K562 (cell line): ENCODE measurements at regions not wholly inside any gene's neighbourhood (a gene's known extent, or its start where the extent isn't known, plus 50 kb on each side); places are given as distances from the start of the nearest gene placed in this dataset.

Experiments used
- ATAC-seq: fragments of 200-7000 bp; cut with Tn5 transposase; 3 replicates; pipeline ENCODE4 v1.9.1; 2020; ENCODE audit warnings: moderate library complexity
- BruUV-seq: library from RNA; stranded (reverse); fragments of 400-500 nt; replicated peaks from 2 replicates; lab custom pipeline; 2021; lab: Mats Ljungman, UMichigan
- CTCF ChIA-PET: fragments of 300-600 bp; formaldehyde crosslinking; extraction: SDS; loops from one replicate; lab custom pipeline; 2021; ENCODE audit warnings: low intra/inter-chr PET ratio; lab: Yijun Ruan, JAX
- POLR2A ChIA-PET: fragments of 300-600, 350-650 bp; sonication (Branson Sonifier 250); formaldehyde crosslinking; extraction: SDS; loops from one replicate; lab custom pipeline; 2021; ENCODE audit warnings: antibody characterized with exemption, inconsistent platforms; lab: Yijun Ruan, JAX
- DNase-seq, 4 experiments: peaks; one replicate each; pipeline versions ENCODE4 v3.0.0 to v3.0.0-alpha.2; 2011 to 2018; ENCODE audit warnings: low spot score in 3 of 4, mixed read lengths in 3 of 4; ENCODE audit errors: extremely low read depth in 1 of 4
- FAIRE-seq: peaks from 2 replicates; lab custom pipeline; 2011; peaks lifted over from hg19 to GRCh38; lab: Jason Lieb, UNC
- H2AFZ ChIP-seq: 2 replicates; pipeline ENCODE4 v1.6.0; 2011; ENCODE audit warnings: low read depth, low read length, control low read depth, inconsistent platforms
- H3K27ac ChIP-seq: fragments of 200-600 bp; 3 replicates; pipeline ENCODE4 v1.8.0; 2011; ENCODE audit warnings: low read depth, mild to moderate bottlenecking, control low read depth, inconsistent platforms, low read length, moderate library complexity, mixed read lengths; ENCODE audit errors: extremely low read depth
- H3K27me3 ChIP-seq, 2 experiments: fragments of 300-600 bp in 1 of 2; 2 replicates in 1 of 2; 3 replicates in 1 of 2; pipeline versions ENCODE4 v1.6.0 to v1.8.0; 2011; ENCODE audit warnings: inconsistent platforms in 2 of 2, low read length in 2 of 2, mild to moderate bottlenecking in 1 of 2, mixed read lengths in 1 of 2, moderate library complexity in 1 of 2; ENCODE audit not compliant: control insufficient read depth in 2 of 2, insufficient read depth in 2 of 2
- H3K36me3 ChIP-seq: fragments of 300-600 bp; 3 replicates; pipeline ENCODE4 v1.8.0; 2011; ENCODE audit warnings: mild to moderate bottlenecking, low read length, inconsistent platforms; ENCODE audit not compliant: control insufficient read depth, insufficient read depth
- H3K4me1 ChIP-seq, 2 experiments: fragments of 200-600 bp in 1 of 2; replicated peaks in 1 of 2; 2 replicates in 1 of 2; 3 replicates in 1 of 2; pipeline versions ENCODE4 v1.5.1 to v1.8.0; 2011; ENCODE audit warnings: inconsistent platforms in 2 of 2, low read length in 2 of 2, mild to moderate bottlenecking in 1 of 2, mixed read lengths in 1 of 2, moderate library complexity in 1 of 2; ENCODE audit not compliant: control insufficient read depth in 2 of 2, insufficient read depth in 2 of 2
- H3K4me2 ChIP-seq: 2 replicates; pipeline ENCODE4 v1.6.1; 2011; ENCODE audit warnings: low read length, control low read depth, inconsistent platforms, mixed read lengths; ENCODE audit not compliant: insufficient read depth
- H3K4me3 ChIP-seq: fragments of 200-600 bp; sonication (generic), shearing (Covaris generic); 2 replicates; pipeline ENCODE4 v1.5.1; 2016; ENCODE audit warnings: control low read depth, inconsistent platforms
- H3K79me2 ChIP-seq: fragments of 200-600 bp; 3 replicates; pipeline ENCODE4 v1.8.0; 2011; ENCODE audit warnings: low read length, inconsistent platforms; ENCODE audit not compliant: control insufficient read depth, insufficient read depth
- H3K9ac ChIP-seq, 2 experiments: 2 replicates each; pipeline versions ENCODE4 v1.6.0 to v1.6.1; 2011; ENCODE audit warnings: low read depth in 2 of 2, low read length in 2 of 2, control low read depth in 1 of 2, inconsistent platforms in 1 of 2, mild to moderate bottlenecking in 1 of 2, mixed read lengths in 1 of 2; ENCODE audit not compliant: insufficient read depth in 1 of 2
- H3K9me1 ChIP-seq: one replicate; pipeline ENCODE4 v1.6.0; 2011; ENCODE audit warnings: inconsistent platforms, mild to moderate bottlenecking, low read length, moderate library complexity; ENCODE audit not compliant: control insufficient read depth, insufficient read depth
- H3K9me3 ChIP-seq: replicated peaks from 2 replicates; pipeline ENCODE4 v1.5.1; 2011; ENCODE audit warnings: low read depth, low read length, inconsistent platforms; ENCODE audit not compliant: control insufficient read depth, insufficient read depth
- H4K20me1 ChIP-seq: replicated peaks from 2 replicates; pipeline ENCODE4 v1.6.1; 2011; ENCODE audit warnings: low read length, inconsistent platforms, mixed read lengths; ENCODE audit not compliant: control insufficient read depth, insufficient read depth
- RBM17 ChIP-seq: fragments of 200-400 bp; formaldehyde crosslinking; IDR thresholded peaks from 2 replicates; pipeline ENCODE4 v1.6.1; 2017; ENCODE audit warnings: low read depth, mild to moderate bottlenecking, low read length, borderline replicate concordance
- ZNF316 ChIP-seq: fragments of 450-650 bp; IDR thresholded peaks from 2 replicates; pipeline ENCODE4 v1.6.1; 2016
- ZNF644 ChIP-seq: fragments of 200-800 bp; sonication (Bioruptor generic); IDR thresholded peaks from 2 replicates; pipeline ENCODE4 v1.6.1; 2016; ENCODE audit warnings: low read depth, missing genetic modification characterization, missing compliant biosample characterization
- WGBS: fragments of 100-300 bp; shearing (Covaris generic); methylation state at CpG from one replicate; pipeline ENCODE4 v1.1.6; 2016; ENCODE audit warnings: low coverage, mixed read lengths; ENCODE audit not compliant: insufficient coverage; ENCODE audit errors: missing lambda C conversion rate; 5-methylcytosine and 5-hydroxymethylcytosine counted together
- in situ Hi-C: fragments of 300-500 bp; cut with MboI; formaldehyde crosslinking; loops from 4 replicates; pipeline ENCODE4 v1.15.0; 2018; ENCODE audit warnings: inconsistent platforms, mixed read lengths
- intact Hi-C: fragments of 100-400 bp; cut with micrococcal nuclease; formaldehyde crosslinking; loops from 2 replicates; pipeline ENCODE4 v1.14.2; 2022
- TF ChIP-seq, protein P1 (sequence below): sonication (generic); formaldehyde crosslinking; IDR thresholded peaks from 2 replicates; pipeline ENCODE4 v1.8.0; 2023; ENCODE audit warnings: mild to moderate bottlenecking, missing genetic modification reagents
- TF ChIP-seq, protein P2 (sequence below): fragments of 250-450 bp; sonication (Bioruptor Pico); IDR thresholded peaks from 2 replicates; pipeline ENCODE4 v1.4.0; 2020; ENCODE audit warnings: mild to moderate bottlenecking, moderate library complexity, borderline replicate concordance

DNA sequence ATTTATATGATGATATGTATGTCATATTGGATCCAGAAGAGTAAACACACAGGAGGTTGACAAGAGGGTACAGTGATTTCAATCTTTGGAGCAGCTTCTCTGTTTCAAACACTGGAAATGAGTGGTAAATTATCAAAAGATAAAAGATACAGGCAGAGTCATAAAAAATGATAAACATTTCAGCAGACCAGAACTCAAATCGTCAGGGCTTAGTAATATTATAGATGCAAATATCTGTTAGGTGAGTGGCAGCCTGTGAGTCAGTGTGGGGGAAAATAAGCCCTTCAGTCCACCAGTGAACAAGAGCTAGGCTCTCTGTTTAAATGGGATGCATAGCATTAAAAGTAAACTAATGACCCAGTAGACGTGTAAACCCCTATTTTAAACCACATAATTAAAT, 1378.1 kb downstream of the EFNA5 start:
- TF ChIP-seq, protein P1, sequence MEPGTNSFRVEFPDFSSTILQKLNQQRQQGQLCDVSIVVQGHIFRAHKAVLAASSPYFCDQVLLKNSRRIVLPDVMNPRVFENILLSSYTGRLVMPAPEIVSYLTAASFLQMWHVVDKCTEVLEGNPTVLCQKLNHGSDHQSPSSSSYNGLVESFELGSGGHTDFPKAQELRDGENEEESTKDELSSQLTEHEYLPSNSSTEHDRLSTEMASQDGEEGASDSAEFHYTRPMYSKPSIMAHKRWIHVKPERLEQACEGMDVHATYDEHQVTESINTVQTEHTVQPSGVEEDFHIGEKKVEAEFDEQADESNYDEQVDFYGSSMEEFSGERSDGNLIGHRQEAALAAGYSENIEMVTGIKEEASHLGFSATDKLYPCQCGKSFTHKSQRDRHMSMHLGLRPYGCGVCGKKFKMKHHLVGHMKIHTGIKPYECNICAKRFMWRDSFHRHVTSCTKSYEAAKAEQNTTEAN (CRISPR knock-in tag): no peak
- TF ChIP-seq ZNF316 (no peak), ZNF644 (no peak), RBM17 (no peak)
- DNase-seq: no peak
- no peaks in the 10 kb centered on the region for H3K27me3 ChIP-seq
- WGBS: 0% methylated on average over 2 of the region's 2 CpGs
- in situ Hi-C loops (no loop called here), intact Hi-C loops (no loop called here)
- no peak overlapping the region for H2AFZ ChIP-seq
- BruUV-seq: no TSS peak
- no peak for FAIRE-seq
- H3K36me3 ChIP-seq: no peaks in the 10 kb centered on the region
- ChIA-PET POLR2A (no interaction called here), CTCF (no interaction called here)
- no peak overlapping the region for H3K4me2 ChIP-seq
- no peaks in the 10 kb centered on the region for H4K20me1 ChIP-seq
- no peaks in the 10 kb centered on the region for H3K9me1 ChIP-seq
- no peak for ATAC-seq
- H3K9me3 ChIP-seq: no peaks in the 10 kb centered on the region; the same call in 1 of the 2 replicates
- H3K27ac ChIP-seq: no peak overlapping the region
- no peak overlapping the region for H3K4me3 ChIP-seq
- no peaks in the 10 kb centered on the region for H3K79me2 ChIP-seq
- no peaks in the 10 kb centered on the region for H3K4me1 ChIP-seq
- H3K9ac ChIP-seq: no peak overlapping the region

DNA sequence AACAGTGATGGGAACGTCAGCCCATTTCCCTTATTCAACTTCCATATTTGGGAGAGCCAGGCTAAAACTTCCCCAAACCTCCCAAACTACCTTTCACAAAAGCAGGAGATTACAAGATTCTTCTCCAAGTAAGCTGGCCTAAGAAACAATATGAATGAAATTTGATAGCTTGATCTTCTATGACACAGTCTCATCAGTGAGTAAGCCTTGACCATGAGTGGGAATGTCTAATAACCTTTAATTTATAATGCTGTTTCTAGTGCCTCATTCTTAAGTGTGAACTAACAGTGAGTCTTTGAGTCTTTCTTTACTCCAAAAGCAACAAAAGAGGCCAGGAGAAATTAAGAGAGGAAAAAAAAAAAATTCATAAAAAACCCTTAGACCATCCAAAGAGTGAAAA, 1379.9 kb downstream of the EFNA5 start:
- no peak overlapping the region for H3K4me2 ChIP-seq
- H3K79me2 ChIP-seq: no peaks in the 10 kb centered on the region
- no peaks in the 10 kb centered on the region for H3K4me1 ChIP-seq
- intact Hi-C loops: no loop called here
- in situ Hi-C loops: no loop called here
- no peaks in the 10 kb centered on the region for H4K20me1 ChIP-seq
- DNase-seq (no peak), ATAC-seq (no peak), FAIRE-seq (no peak)
- H3K36me3 ChIP-seq: no peaks in the 10 kb centered on the region
- H3K27me3 ChIP-seq: no peaks in the 10 kb centered on the region
- ChIA-PET POLR2A (no interaction called here), CTCF (no interaction called here)
- WGBS: 0% methylated on average over 1 of the region's 1 CpG
- H3K27ac ChIP-seq: no peak overlapping the region
- H3K4me3 ChIP-seq: no peak overlapping the region
- no peaks in the 10 kb centered on the region; the same call in 1 of the 2 replicates for H3K9me3 ChIP-seq
- no peak overlapping the region for H3K9ac ChIP-seq
- no TSS peak for BruUV-seq
- H2AFZ ChIP-seq: no peak overlapping the region
- no peaks in the 10 kb centered on the region for H3K9me1 ChIP-seq
- TF ChIP-seq, protein P2, sequence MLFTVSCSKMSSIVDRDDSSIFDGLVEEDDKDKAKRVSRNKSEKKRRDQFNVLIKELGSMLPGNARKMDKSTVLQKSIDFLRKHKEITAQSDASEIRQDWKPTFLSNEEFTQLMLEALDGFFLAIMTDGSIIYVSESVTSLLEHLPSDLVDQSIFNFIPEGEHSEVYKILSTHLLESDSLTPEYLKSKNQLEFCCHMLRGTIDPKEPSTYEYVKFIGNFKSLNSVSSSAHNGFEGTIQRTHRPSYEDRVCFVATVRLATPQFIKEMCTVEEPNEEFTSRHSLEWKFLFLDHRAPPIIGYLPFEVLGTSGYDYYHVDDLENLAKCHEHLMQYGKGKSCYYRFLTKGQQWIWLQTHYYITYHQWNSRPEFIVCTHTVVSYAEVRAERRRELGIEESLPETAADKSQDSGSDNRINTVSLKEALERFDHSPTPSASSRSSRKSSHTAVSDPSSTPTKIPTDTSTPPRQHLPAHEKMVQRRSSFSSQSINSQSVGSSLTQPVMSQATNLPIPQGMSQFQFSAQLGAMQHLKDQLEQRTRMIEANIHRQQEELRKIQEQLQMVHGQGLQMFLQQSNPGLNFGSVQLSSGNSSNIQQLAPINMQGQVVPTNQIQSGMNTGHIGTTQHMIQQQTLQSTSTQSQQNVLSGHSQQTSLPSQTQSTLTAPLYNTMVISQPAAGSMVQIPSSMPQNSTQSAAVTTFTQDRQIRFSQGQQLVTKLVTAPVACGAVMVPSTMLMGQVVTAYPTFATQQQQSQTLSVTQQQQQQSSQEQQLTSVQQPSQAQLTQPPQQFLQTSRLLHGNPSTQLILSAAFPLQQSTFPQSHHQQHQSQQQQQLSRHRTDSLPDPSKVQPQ (CRISPR knock-in tag): no peak
